22Rv1 (cell line): ENCODE measurements at regions not wholly inside any gene's neighbourhood (a gene's known extent, or its start where the extent isn't known, plus 50 kb on each side); places are given as distances from the start of the nearest gene placed in this dataset.

ENCODE experiments used
- CTCF ChIP-seq: fragments of 450-650 bp; IDR thresholded peaks from 2 replicates; pipeline ENCODE4 v1.5.1; 2017; ENCODE audit warnings: mild to moderate bottlenecking
- ZFX ChIP-seq: fragments of 450-650 bp; IDR thresholded peaks from 2 replicates; pipeline ENCODE4 v1.6.1; 2017; ENCODE audit warnings: antibody characterized with exemption, borderline replicate concordance

- no peak for TF ChIP-seq CTCF
- TF ChIP-seq ZFX: no peak
Measured at GRCh38 chr11:110376021-110376420, 53.7 kb upstream of the FDX1 start.
